ENCODE measurements at regions not wholly inside any gene's neighbourhood (a gene's known extent, or its start where the extent isn't known, plus 50 kb on each side); places are given as distances from the start of the nearest gene placed in this dataset.

DNA sequence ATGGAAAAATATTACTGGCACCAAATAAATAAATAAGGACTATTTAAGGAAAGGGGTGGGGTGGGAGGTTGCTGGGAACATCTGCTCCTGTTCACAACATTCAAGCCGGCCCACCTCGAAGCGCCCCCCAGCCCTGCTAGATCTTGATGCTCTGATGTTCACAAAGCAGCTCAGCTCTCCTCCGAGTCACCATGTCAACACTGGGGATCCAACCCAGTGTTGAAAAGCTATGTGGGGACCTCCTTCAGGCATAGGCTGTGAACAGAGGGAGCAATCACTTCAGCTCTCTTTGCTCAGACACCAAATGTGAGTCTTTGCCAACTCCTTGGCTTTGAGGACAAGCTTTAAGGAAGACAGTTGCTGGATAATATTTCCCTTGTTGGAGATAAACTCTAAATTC, 176.8 kb upstream of the NT5E start:
- no peaks in the 10 kb centered on the region for H3K4me1 ChIP-seq (ENCODE audit: insufficient read depth, low read length)
- POLR2A ChIA-PET = no interaction called here
- ATAC-seq (ENCODE audit: poor library complexity) (no peak), DNase-seq (no peak)
- H3K27me3 Mint-ChIP-seq = no peaks in the 10 kb centered on the region
- peaks cover 0 to 4% of the 10 kb centered on the region in 2 experiments for H3K9me3 ChIP-seq (ENCODE audit: control insufficient read depth in 1 of 2, insufficient read depth in 1 of 2, low read length in 2 of 2)
- H3K27ac Mint-ChIP-seq = no peak overlapping the region
- no peak overlapping the region for H3K27ac ChIP-seq (ENCODE audit: low read depth in 1 of 2, low read length in 2 of 2)
- no peaks in the 10 kb centered on the region for H3K36me3 Mint-ChIP-seq (ENCODE audit: low read depth)
- H3K9me3 Mint-ChIP-seq = peaks cover 7% of the 10 kb centered on the region
- no peaks in the 10 kb centered on the region for H3K36me3 ChIP-seq (ENCODE audit: insufficient read depth, low read length)
- CTCF ChIA-PET = no interaction called here
- intact Hi-C loops (cut with DNase I, micrococcal nuclease) = no loop called here
- no peak overlapping the region for H3K4me3 Mint-ChIP-seq
- H3K4me3 ChIP-seq (ENCODE audit: low read length) = no peak overlapping the region
- H3K27me3 ChIP-seq (ENCODE audit: control insufficient read depth in 1 of 2, insufficient read depth in 2 of 2, low read length in 2 of 2) = no peaks in the 10 kb centered on the region
- TF ChIP-seq CTCF (IDR thresholded peaks at IDR 0.05) = no peak
- no peaks in the 10 kb centered on the region for H3K4me1 Mint-ChIP-seq (ENCODE audit: low read depth)

DNA sequence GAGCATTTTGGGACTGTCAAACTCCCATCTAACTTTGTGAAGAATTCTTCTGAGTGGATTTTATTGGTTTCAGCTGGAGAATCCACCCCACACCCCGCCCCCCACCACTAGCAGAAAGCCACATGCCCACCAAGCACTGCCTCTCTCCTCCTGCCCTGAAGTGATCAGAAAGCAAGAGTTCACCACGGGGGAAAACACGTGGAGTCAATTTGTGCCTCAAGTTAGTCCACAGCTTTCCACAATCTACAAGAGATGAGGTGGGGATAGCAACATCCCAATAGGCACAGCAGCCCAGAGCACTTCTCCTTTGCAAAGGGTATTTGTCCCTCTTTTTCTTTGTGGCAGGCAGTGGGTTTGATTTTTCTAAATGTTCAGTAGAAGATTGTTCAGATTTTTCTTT, 177.3 kb upstream of the NT5E start:
- H3K27ac Mint-ChIP-seq = no peak overlapping the region
- no peak for TF ChIP-seq CTCF (IDR thresholded peaks at IDR 0.05)
- no peak overlapping the region for H3K4me3 ChIP-seq (ENCODE audit: low read length)
- ATAC-seq (ENCODE audit: poor library complexity) = no peak
- peaks cover 2 to 4% of the 10 kb centered on the region in 2 experiments for H3K9me3 ChIP-seq (ENCODE audit: control insufficient read depth in 1 of 2, insufficient read depth in 1 of 2, low read length in 2 of 2)
- no peaks in the 10 kb centered on the region for H3K27me3 Mint-ChIP-seq
- no peaks in the 10 kb centered on the region for H3K27me3 ChIP-seq (ENCODE audit: control insufficient read depth in 1 of 2, insufficient read depth in 2 of 2, low read length in 2 of 2)
- H3K4me3 Mint-ChIP-seq = no peak overlapping the region
- H3K36me3 ChIP-seq (ENCODE audit: insufficient read depth, low read length) = no peaks in the 10 kb centered on the region
- DNase-seq = no peak
- no peaks in the 10 kb centered on the region for H3K4me1 ChIP-seq (ENCODE audit: insufficient read depth, low read length)
- H3K36me3 Mint-ChIP-seq (ENCODE audit: low read depth) = no peaks in the 10 kb centered on the region
- no peak overlapping the region for H3K27ac ChIP-seq (ENCODE audit: low read depth in 1 of 2, low read length in 2 of 2)
- ChIA-PET CTCF (no interaction called here), POLR2A (no interaction called here)
- H3K9me3 Mint-ChIP-seq = peaks cover 7% of the 10 kb centered on the region
- intact Hi-C loops (cut with DNase I, micrococcal nuclease) = no loop called here
- no peaks in the 10 kb centered on the region for H3K4me1 Mint-ChIP-seq (ENCODE audit: low read depth)

DNA sequence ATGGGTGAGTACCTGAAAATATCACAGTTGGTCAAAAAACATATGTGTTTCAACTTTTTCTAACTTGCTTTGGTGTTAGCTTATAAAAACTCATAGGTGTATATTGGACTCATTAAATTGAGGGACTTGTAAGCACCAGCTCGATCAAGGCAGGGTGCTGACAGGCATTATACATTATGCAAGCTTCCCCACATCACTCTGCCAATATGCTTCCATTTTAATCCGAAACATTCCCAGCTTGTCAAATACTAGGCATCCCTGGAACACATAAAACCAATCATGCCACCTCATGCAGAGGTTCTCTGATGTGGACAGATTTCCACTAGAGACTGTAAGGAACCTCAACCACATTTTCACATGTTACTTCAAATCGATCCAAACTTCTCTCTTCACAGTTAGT, 187.3 kb upstream of the NT5E start:
- H3K27ac ChIP-seq (ENCODE audit: low read depth in 1 of 2, low read length in 2 of 2) = no peak overlapping the region
- no peak overlapping the region for H3K27ac Mint-ChIP-seq
- ChIA-PET POLR2A (no interaction called here), CTCF (no interaction called here)
- H3K36me3 Mint-ChIP-seq (ENCODE audit: low read depth) = no peaks in the 10 kb centered on the region
- DNase-seq (no peak), ATAC-seq (ENCODE audit: poor library complexity) (no peak)
- peaks cover 5% of the 10 kb centered on the region for H3K27me3 Mint-ChIP-seq
- no peak overlapping the region for H3K4me3 ChIP-seq (ENCODE audit: low read length)
- H3K9me3 ChIP-seq (ENCODE audit: control insufficient read depth in 1 of 2, insufficient read depth in 1 of 2, low read length in 2 of 2) = peaks cover 0 to 3% of the 10 kb centered on the region in 2 experiments
- H3K36me3 ChIP-seq (ENCODE audit: insufficient read depth, low read length) = no peaks in the 10 kb centered on the region
- peaks cover 2% of the 10 kb centered on the region for H3K9me3 Mint-ChIP-seq
- H3K4me1 ChIP-seq (ENCODE audit: insufficient read depth, low read length) = no peaks in the 10 kb centered on the region
- no peak for TF ChIP-seq CTCF (IDR thresholded peaks at IDR 0.05)
- intact Hi-C loops (cut with DNase I, micrococcal nuclease) = no loop called here
- no peaks in the 10 kb centered on the region for H3K4me1 Mint-ChIP-seq (ENCODE audit: low read depth)
- H3K27me3 ChIP-seq (ENCODE audit: control insufficient read depth in 1 of 2, insufficient read depth in 2 of 2, low read length in 2 of 2) = no peaks in the 10 kb centered on the region
- H3K4me3 Mint-ChIP-seq = no peak overlapping the region

Data from CD4-positive, alpha-beta T cell (primary cell).